Type B pancreatic cell (in vitro differentiated cells): ENCODE measurements at regions not wholly inside any gene's neighbourhood (a gene's known extent, or its start where the extent isn't known, plus 50 kb on each side); places are given as distances from the start of the nearest gene placed in this dataset.

ENCODE experiments used
- DNase-seq: peaks from one replicate; pipeline ENCODE4 v3.0.0; 2021; ENCODE audit warnings: mixed read lengths; ENCODE audit not compliant: unreplicated experiment; ENCODE audit errors: extremely low spot score
- H3K27ac Mint-ChIP-seq: 2 replicates; pipeline ENCODE4 v1.8.0; 2021; ENCODE audit warnings: mild to moderate bottlenecking, mixed read lengths
- H3K27me3 Mint-ChIP-seq: 2 replicates; pipeline ENCODE4 v1.8.0; 2021; ENCODE audit warnings: mixed read lengths
- H3K36me3 Mint-ChIP-seq: 2 replicates; pipeline ENCODE4 v1.8.0; 2021; ENCODE audit warnings: mixed read lengths
- H3K4me1 Mint-ChIP-seq: one replicate; pipeline ENCODE4 v1.8.0; 2021; ENCODE audit warnings: mixed read lengths; ENCODE audit not compliant: unreplicated experiment
- H3K4me3 Mint-ChIP-seq: 2 replicates; pipeline ENCODE4 v1.8.0; 2021; ENCODE audit warnings: mild to moderate bottlenecking, mixed read lengths
- H3K9me3 Mint-ChIP-seq: 2 replicates; pipeline ENCODE4 v1.8.0; 2021; ENCODE audit warnings: mixed read lengths
- CTCF ChIP-seq: fragments of 200-600 bp; sonication (generic); conservative IDR thresholded peaks from 2 replicates; pipeline ENCODE4 v1.5.0; 2021; ENCODE audit warnings: antibody characterized with exemption, mild to moderate bottlenecking

DNA sequence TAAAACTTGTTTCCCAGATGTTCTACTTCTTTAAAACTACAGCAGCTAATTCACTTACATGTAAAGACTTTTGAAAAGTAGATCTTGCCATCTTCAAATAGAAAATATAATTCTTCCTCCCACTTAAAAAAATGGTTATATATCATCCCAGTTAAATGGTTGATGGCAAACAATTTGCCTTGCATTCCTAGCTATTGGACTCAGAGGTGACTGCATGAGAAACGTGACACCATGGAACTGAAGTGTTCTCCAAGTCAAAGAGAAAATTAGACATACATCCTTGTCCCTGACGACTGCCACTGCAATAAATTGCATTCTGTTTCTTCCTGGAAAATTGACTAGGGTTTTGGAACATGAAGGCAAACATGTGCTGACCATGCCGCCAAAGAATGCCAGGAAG, 95.0 kb upstream of the POM121L12 start:
- Mint-ChIP-seq H3K9me3 (peaks cover 5% of the 10 kb centered on the region), H3K27me3 (no peaks in the 10 kb centered on the region), H3K4me3 (no peak overlapping the region), H3K27ac (no peak overlapping the region), H3K4me1 (peaks cover 8% of the 10 kb centered on the region), H3K36me3 (no peaks in the 10 kb centered on the region)
- TF ChIP-seq CTCF: no peak
- no peak for DNase-seq

GRCh38 chr7:52938455-52939133, 96.8 kb upstream of the POM121L12 start:
- H3K4me1 Mint-ChIP-seq: peaks cover 8% of the 10 kb centered on the region
- H3K4me3 Mint-ChIP-seq: no peak overlapping the region
- H3K27me3 Mint-ChIP-seq: no peaks in the 10 kb centered on the region
- DNase-seq: no peak
- no peak for TF ChIP-seq CTCF
- H3K36me3 Mint-ChIP-seq: no peaks in the 10 kb centered on the region
- H3K27ac Mint-ChIP-seq: no peak overlapping the region
- H3K9me3 Mint-ChIP-seq: no peaks in the 10 kb centered on the region

DNA sequence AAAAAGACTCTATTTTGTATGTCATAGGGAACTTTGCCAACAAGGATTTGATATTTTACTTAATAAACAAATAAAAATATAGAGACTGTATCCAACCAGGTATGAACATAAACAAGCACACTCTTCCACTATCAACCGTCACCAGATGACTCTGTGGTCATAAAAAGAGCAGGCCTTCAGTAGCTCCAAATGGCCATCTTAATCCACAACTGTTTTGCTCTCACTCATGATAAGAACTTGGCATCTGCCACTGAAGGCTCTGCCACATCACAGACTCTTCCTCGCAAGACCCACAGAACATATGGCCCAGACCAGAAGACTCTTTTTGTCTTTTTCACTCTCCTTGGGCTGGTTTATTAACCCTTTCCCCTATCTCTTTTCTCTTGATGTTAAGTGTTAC, 98.7 kb upstream of the POM121L12 start:
- H3K4me1 Mint-ChIP-seq: peaks cover 8% of the 10 kb centered on the region
- no peak for TF ChIP-seq CTCF
- H3K4me3 Mint-ChIP-seq: no peak overlapping the region
- no peaks in the 10 kb centered on the region for H3K9me3 Mint-ChIP-seq
- no peak for DNase-seq
- no peaks in the 10 kb centered on the region for H3K36me3 Mint-ChIP-seq
- no peaks in the 10 kb centered on the region for H3K27me3 Mint-ChIP-seq
- no peak overlapping the region for H3K27ac Mint-ChIP-seq

DNA sequence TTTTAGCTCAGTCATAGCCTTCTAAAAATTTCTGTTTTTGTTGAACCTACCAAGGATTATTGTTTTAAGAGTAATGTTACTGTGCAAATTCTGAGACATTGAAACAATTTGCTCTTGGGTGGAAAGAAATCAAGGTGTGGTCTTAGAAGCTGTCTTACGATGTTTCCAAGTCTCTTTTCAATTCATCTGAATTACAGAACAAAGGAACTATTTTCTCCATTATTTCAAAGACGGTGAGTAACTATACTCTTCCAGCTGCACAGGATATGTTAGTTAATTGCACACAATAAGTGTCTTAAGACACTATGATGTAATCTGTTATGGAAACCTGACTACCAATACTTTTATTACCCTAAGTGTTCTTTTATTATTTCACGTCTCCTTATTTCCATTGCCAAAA, 106.8 kb upstream of the POM121L12 start:
- Mint-ChIP-seq H3K4me1 (no peaks in the 10 kb centered on the region), H3K27me3 (no peaks in the 10 kb centered on the region), H3K9me3 (no peaks in the 10 kb centered on the region), H3K36me3 (no peaks in the 10 kb centered on the region), H3K27ac (no peak overlapping the region), H3K4me3 (no peak overlapping the region)
- no peak for TF ChIP-seq CTCF
- no peak for DNase-seq

DNA sequence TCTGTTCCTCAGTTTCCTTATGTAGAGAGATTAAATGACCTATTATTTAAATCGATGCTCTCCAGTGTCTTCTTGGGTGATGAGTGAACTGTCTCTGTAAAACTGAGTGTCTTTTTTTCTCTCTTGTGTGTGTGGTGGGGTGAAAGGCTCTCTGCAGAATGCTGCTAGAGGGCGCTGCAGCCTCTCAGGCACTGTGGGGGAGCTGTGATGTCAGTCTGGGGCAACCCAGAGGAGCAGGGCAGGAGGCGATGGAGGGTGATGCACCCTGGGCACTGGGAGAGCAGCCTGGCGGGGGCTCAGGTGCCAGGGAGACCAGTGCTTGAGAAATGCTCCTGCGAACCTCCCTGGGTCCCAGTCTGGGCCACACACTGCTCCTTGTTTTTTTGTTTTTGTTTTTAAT, 110.1 kb upstream of the POM121L12 start:
- Mint-ChIP-seq H3K4me3 (no peak overlapping the region), H3K9me3 (no peaks in the 10 kb centered on the region), H3K27me3 (no peaks in the 10 kb centered on the region), H3K36me3 (no peaks in the 10 kb centered on the region), H3K27ac (no peak overlapping the region), H3K4me1 (peaks cover 4% of the 10 kb centered on the region)
- no peak for DNase-seq
- no peak for TF ChIP-seq CTCF

DNA sequence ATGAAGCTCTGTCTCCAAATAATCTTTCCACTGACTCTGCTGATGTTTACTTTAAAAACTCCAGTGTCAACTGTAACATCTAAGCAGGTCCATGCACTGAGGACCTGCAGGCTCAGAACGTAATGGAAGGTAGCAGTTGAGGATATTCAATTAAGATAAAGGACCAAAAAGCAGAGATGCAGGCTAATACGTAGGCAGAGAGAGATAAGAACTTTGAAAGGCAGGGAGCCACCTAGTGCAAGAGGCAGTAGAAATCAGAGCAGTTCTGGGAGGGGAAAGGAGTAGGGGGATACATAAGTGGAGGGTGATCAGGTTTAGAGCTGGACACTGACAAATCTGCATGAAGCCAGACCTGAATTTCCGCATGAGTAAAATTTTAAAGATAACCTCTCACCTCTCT, 114.5 kb upstream of the POM121L12 start:
- DNase-seq: no peak
- H3K9me3 Mint-ChIP-seq: no peaks in the 10 kb centered on the region
- H3K4me3 Mint-ChIP-seq: no peak overlapping the region
- TF ChIP-seq CTCF: no peak
- H3K36me3 Mint-ChIP-seq: no peaks in the 10 kb centered on the region
- no peak overlapping the region for H3K27ac Mint-ChIP-seq
- H3K4me1 Mint-ChIP-seq: peaks cover 4% of the 10 kb centered on the region
- H3K27me3 Mint-ChIP-seq: no peaks in the 10 kb centered on the region
